Non-pigmented ciliary epithelial cell (primary cell): ENCODE measurements at regions not wholly inside any gene's neighbourhood (a gene's known extent, or its start where the extent isn't known, plus 50 kb on each side); places are given as distances from the start of the nearest gene placed in this dataset.
"Not testable (repeated sequence)": the region's sequence is repeated elsewhere in the genome, so short reads cannot be mapped to it uniquely, and the experiment has no call there.

Source experiments
- DNase-seq: peaks from one replicate; pipeline ENCODE4 v3.0.0-alpha.2; 2010; ENCODE audit warnings: low read depth

GRCh38 chrX:113330416-113330815 lies 489.8 kb upstream of the AMOT start:
- DNase-seq, result no peak

- DNase-seq, result no peak
These were observed 475.3 kb upstream of the AMOT start for GRCh38 chrX:113315927-113316326.

GRCh38 chrX:113305496-113305895 lies 464.9 kb upstream of the AMOT start:
- peak; percentile 48 for DNase-seq

GRCh38 chrX:113300580-113300979 lies 459.9 kb upstream of the AMOT start:
- no peak for DNase-seq

- DNase-seq, result no peak
These were observed 456.8 kb upstream of the AMOT start for GRCh38 chrX:113297437-113297836.

GRCh38 chrX:113289503-113289902 lies 448.9 kb upstream of the AMOT start:
- DNase-seq, result no peak

- DNase-seq, result no peak
These were observed 447.1 kb upstream of the AMOT start for GRCh38 chrX:113287761-113288160.

GRCh38 chrX:113275804-113276203 lies 435.2 kb upstream of the AMOT start:
- DNase-seq, result no peak

GRCh38 chrX:113274791-113275190 lies 434.2 kb upstream of the AMOT start:
- DNase-seq, result no peak

GRCh38 chrX:113274345-113274744 lies 433.7 kb upstream of the AMOT start:
- no peak for DNase-seq

- DNase-seq, result no peak
These were observed 428.6 kb upstream of the AMOT start for GRCh38 chrX:113269203-113269602.

- no peak for DNase-seq
These were observed 419.8 kb upstream of the AMOT start for GRCh38 chrX:113260474-113260873.

GRCh38 chrX:113222305-113222704 lies 381.7 kb upstream of the AMOT start:
- DNase-seq, result no peak

GRCh38 chrX:113212052-113212451 lies 371.4 kb upstream of the AMOT start:
- no peak for DNase-seq

- DNase-seq, result no peak
These were observed 362.0 kb upstream of the AMOT start for GRCh38 chrX:113202601-113203000.

GRCh38 chrX:113195949-113196348 lies 355.3 kb upstream of the AMOT start:
- no peak for DNase-seq

- no peak for DNase-seq
These were observed 351.8 kb upstream of the AMOT start for GRCh38 chrX:113192418-113192817.

- DNase-seq, result no peak
These were observed 316.9 kb upstream of the AMOT start for GRCh38 chrX:113157496-113157895.

GRCh38 chrX:113154315-113154714 lies 313.7 kb upstream of the AMOT start:
- DNase-seq, result not testable (repeated sequence)

- DNase-seq, result no peak
These were observed 296.2 kb upstream of the AMOT start for GRCh38 chrX:113136836-113137235.

- no peak for DNase-seq
These were observed 292.7 kb upstream of the AMOT start for GRCh38 chrX:113133316-113133715.

GRCh38 chrX:113124693-113125092 lies 284.1 kb upstream of the AMOT start:
- no peak for DNase-seq

- DNase-seq, result no peak
These were observed 234.9 kb upstream of the AMOT start for GRCh38 chrX:113075521-113075920.

GRCh38 chrX:113059714-113060113 lies 219.1 kb upstream of the AMOT start:
- DNase-seq, result no peak

- no peak for DNase-seq
These were observed 218.0 kb upstream of the AMOT start for GRCh38 chrX:113058634-113059033.
